GM06990 (cell line): ENCODE measurements at regions not wholly inside any gene's neighbourhood (a gene's known extent, or its start where the extent isn't known, plus 50 kb on each side); places are given as distances from the start of the nearest gene placed in this dataset.

Experiments
- DNase-seq: peaks from one replicate; pipeline ENCODE4 v3.0.0-alpha.2; 2011; ENCODE audit not compliant: insufficient read length; ENCODE audit errors: extremely low read depth
- H3K27me3 ChIP-seq: replicated peaks from 2 replicates; pipeline ENCODE4 v1.6.0; 2011; ENCODE audit warnings: low read length; ENCODE audit not compliant: control insufficient read depth, insufficient read depth
- H3K36me3 ChIP-seq: 2 replicates; pipeline ENCODE4 v1.5.1; 2011; ENCODE audit warnings: low read length; ENCODE audit not compliant: control insufficient read depth, insufficient read depth
- H3K4me3 ChIP-seq: replicated peaks from 2 replicates; pipeline ENCODE4 v1.5.1; 2011; ENCODE audit warnings: low read depth, mild to moderate bottlenecking, control low read depth, low read length
- TF ChIP-seq, protein P1 (sequence below): IDR thresholded peaks from 2 replicates; pipeline ENCODE4 v1.5.1; 2011; ENCODE audit warnings: low read length, control low read depth, mild to moderate bottlenecking, inconsistent platforms; ENCODE audit not compliant: insufficient read depth, poor library complexity, severe bottlenecking

DNA sequence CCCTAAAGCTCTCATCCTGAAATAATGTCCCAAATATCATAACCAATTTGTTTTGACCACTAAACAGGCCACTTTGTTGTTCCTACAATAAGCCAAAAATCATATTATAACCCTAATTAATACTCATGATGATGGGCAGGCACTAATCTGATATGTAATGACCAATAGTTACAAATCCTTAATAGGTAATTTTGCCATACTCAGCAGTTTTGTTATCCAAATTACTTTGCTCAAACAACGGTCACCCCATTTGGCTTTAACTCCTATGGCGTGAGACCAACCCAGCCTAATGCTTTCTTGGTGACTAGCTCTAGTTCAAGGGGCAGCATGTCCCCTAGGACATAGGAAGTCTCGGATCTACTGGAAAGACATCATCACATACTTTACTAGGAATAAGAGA lies 123.2 kb upstream of the ID4 start:
- H3K4me3 ChIP-seq = no peak overlapping the region
- TF ChIP-seq, protein P1, sequence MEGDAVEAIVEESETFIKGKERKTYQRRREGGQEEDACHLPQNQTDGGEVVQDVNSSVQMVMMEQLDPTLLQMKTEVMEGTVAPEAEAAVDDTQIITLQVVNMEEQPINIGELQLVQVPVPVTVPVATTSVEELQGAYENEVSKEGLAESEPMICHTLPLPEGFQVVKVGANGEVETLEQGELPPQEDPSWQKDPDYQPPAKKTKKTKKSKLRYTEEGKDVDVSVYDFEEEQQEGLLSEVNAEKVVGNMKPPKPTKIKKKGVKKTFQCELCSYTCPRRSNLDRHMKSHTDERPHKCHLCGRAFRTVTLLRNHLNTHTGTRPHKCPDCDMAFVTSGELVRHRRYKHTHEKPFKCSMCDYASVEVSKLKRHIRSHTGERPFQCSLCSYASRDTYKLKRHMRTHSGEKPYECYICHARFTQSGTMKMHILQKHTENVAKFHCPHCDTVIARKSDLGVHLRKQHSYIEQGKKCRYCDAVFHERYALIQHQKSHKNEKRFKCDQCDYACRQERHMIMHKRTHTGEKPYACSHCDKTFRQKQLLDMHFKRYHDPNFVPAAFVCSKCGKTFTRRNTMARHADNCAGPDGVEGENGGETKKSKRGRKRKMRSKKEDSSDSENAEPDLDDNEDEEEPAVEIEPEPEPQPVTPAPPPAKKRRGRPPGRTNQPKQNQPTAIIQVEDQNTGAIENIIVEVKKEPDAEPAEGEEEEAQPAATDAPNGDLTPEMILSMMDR = no peak
- DNase-seq = no peak
- H3K27me3 ChIP-seq = no peaks in the 10 kb centered on the region
- no peaks in the 10 kb centered on the region for H3K36me3 ChIP-seq

DNA sequence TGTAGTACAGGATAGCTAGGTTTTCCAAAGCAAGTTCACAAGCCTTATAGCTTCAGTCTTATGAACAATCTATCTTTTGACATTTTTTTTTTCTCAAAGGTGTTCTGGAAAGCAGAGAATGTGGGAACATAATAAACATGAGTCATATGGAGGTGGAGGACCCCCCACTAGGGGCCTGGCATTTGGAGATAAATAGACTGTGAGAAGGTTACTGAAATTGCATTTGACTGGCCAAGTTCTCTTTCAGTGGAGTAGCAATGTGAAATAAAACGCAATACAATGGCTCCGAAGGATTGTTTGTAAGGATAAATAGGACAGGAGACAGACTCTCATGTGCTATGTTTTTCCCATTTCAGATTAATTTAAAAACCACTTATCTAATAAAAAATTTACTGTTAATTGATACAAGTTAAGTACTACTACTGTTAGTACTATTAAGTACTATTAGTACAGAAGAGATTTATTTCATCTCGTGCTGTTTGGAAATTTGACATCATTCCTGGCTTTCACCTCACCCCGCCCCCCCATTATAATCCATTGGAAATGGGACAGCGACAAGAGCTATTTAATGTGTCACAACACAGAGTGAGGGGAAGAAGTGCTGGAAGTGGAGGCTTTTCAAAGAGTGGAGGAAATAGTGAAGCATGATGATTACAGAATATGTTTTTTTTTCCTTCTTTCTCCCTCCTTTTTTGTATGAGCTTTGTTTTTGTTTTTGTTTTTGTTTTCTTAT lies 122.6 kb upstream of the ID4 start:
- no peaks in the 10 kb centered on the region for H3K36me3 ChIP-seq
- no peak for DNase-seq
- TF ChIP-seq, protein P1 = no peak
- no peaks in the 10 kb centered on the region for H3K27me3 ChIP-seq
- no peak overlapping the region for H3K4me3 ChIP-seq

DNA sequence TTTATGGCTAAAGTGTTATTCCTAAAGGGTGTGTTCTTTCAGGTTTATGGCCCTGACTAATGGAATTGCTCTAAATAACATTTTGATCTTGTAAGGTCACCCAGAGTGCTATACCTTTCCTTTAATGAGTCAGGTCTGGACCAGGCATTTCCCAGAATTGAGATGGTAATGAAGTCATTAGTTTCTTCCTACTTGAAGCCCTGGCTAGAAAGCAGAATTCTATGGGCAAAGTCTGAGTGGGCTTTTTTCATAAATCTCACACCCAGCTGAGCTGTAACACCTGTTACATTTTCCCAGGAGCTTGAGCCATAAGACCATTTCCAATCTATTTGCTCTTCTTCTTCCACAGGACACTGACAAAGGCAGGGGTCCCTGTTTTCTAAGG lies 122.0 kb upstream of the ID4 start:
- H3K27me3 ChIP-seq = no peaks in the 10 kb centered on the region
- TF ChIP-seq, protein P1 = no peak
- H3K4me3 ChIP-seq = no peak overlapping the region
- H3K36me3 ChIP-seq = no peaks in the 10 kb centered on the region
- DNase-seq = no peak

DNA sequence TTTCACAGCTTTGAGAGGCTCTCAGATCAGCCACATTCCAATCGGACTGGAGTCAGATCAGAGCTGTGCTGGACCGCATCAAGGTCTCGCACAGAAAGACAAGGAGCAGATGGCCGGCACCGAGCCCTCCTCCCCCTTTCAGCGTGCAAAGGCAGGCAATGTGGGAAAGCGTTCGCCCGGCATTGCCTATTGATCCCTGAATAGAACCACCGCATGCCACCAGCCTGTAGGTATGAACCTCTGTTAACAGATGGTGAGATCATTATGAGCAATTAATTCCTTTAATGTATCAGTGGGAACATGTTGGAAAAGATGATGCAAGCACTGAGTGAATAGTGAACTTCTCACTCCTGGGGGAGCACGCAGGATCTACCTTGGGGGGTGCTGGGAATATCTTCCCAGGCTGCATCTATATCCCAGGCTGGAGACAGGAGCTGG lies 117.5 kb upstream of the ID4 start:
- no peaks in the 10 kb centered on the region for H3K27me3 ChIP-seq
- no peak for DNase-seq
- no peaks in the 10 kb centered on the region for H3K36me3 ChIP-seq
- H3K4me3 ChIP-seq = no peak overlapping the region
- TF ChIP-seq, protein P1 = no peak

DNA sequence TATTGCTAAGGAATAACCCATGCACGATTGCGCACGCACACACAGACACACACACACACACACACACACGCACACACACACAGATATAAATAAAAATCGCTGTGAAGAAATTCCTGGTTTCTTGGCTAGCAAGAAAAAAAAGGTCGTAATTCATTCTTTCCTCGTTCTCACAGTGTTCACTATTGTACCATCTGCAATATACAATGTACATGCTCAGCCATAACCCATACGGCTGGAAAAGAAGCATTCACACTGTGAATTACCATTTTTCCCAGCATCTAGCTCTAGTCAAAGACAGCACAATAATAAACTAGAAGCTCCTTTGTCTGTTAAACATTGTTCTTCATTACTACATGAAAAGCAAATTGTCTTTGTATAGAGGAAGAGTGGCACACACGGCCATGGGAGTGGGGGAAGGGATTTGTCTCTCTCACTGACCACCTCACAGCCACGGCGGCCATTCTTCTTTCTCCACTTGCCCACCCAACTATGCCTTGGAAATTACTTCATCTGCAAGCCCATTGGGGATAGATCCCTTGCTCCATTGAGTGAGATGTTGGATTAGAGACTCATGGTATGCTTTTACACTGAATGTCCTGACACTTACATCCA lies 115.3 kb upstream of the ID4 start:
- no peak for DNase-seq
- TF ChIP-seq, protein P1 = no peak
- H3K4me3 ChIP-seq = no peak overlapping the region
- H3K27me3 ChIP-seq = no peaks in the 10 kb centered on the region
- no peaks in the 10 kb centered on the region for H3K36me3 ChIP-seq
